CD4-positive, CD25-positive, alpha-beta regulatory T cell (primary cell): ENCODE measurements at regions not wholly inside any gene's neighbourhood (a gene's known extent, or its start where the extent isn't known, plus 50 kb on each side); places are given as distances from the start of the nearest gene placed in this dataset.

Source experiments
- ATAC-seq, 2 donors: fragments of 150-1000 bp; cut with Tn5 transposase; one replicate each; pipeline ENCODE4 v1.10.0; 2021; ENCODE audit warnings: low read depth in 2 of 2, moderate number of reproducible peaks in 2 of 2, moderate library complexity in 1 of 2
- DNase-seq, 3 donors: peaks; one replicate each; pipeline versions ENCODE4 v3.0.0 to v3.0.0-alpha.2; 2012 to 2022; ENCODE audit warnings: mixed read lengths in 1 of 3
- H3K27ac ChIP-seq: one replicate; pipeline ENCODE4 v1.7.0; 2013; ENCODE audit warnings: mild to moderate bottlenecking, low read length; ENCODE audit not compliant: insufficient read depth, poor library complexity, severe bottlenecking
- H3K27me3 ChIP-seq: one replicate; pipeline ENCODE4 v1.7.0; 2013; ENCODE audit warnings: low read length; ENCODE audit not compliant: control insufficient read depth, insufficient read depth
- H3K36me3 ChIP-seq: one replicate; pipeline ENCODE4 v1.7.0; 2013; ENCODE audit warnings: mild to moderate bottlenecking, low read length, moderate library complexity; ENCODE audit not compliant: control insufficient read depth, insufficient read depth
- H3K4me1 ChIP-seq: 2 replicates; pipeline ENCODE4 v1.7.0; 2013; ENCODE audit warnings: mild to moderate bottlenecking, low read length; ENCODE audit not compliant: insufficient read depth, control insufficient read depth, poor library complexity, severe bottlenecking
- H3K4me3 ChIP-seq: one replicate; pipeline ENCODE4 v1.7.0; 2013; ENCODE audit warnings: low read depth, mild to moderate bottlenecking, low read length, moderate library complexity
- H3K9me3 ChIP-seq, 2 experiments: 1 replicate in 1 of 2; 2 replicates in 1 of 2; pipeline ENCODE4 v1.7.0; 2013; ENCODE audit warnings: low read length in 2 of 2, mild to moderate bottlenecking in 1 of 2, moderate library complexity in 1 of 2; ENCODE audit not compliant: control insufficient read depth in 2 of 2
- H3K27ac Mint-ChIP-seq, 3 donors: one replicate each; pipeline ENCODE4 v1.8.0; 2020 to 2022; ENCODE audit warnings: mild to moderate bottlenecking in 3 of 3, mixed read lengths in 3 of 3, moderate library complexity in 2 of 3
- H3K27me3 Mint-ChIP-seq: one replicate; pipeline ENCODE4 v1.8.0; 2022; ENCODE audit warnings: mild to moderate bottlenecking, mixed read lengths
- H3K36me3 Mint-ChIP-seq: one replicate; pipeline ENCODE4 v1.8.0; 2020; ENCODE audit warnings: mixed read lengths
- H3K4me1 Mint-ChIP-seq, 4 donors: one replicate each; pipeline ENCODE4 v1.8.0; 2020 to 2022; ENCODE audit warnings: mixed read lengths in 4 of 4, mild to moderate bottlenecking in 1 of 4
- H3K4me3 Mint-ChIP-seq, 4 donors: one replicate each; pipeline ENCODE4 v1.8.0; 2020 to 2022; ENCODE audit warnings: mild to moderate bottlenecking in 4 of 4, mixed read lengths in 4 of 4, moderate library complexity in 3 of 4
- H3K9me3 Mint-ChIP-seq, 7 donors: one replicate each; pipeline ENCODE4 v1.8.0; 2020 to 2022; ENCODE audit warnings: mixed read lengths in 7 of 7, mild to moderate bottlenecking in 3 of 7, moderate library complexity in 2 of 7

DNA sequence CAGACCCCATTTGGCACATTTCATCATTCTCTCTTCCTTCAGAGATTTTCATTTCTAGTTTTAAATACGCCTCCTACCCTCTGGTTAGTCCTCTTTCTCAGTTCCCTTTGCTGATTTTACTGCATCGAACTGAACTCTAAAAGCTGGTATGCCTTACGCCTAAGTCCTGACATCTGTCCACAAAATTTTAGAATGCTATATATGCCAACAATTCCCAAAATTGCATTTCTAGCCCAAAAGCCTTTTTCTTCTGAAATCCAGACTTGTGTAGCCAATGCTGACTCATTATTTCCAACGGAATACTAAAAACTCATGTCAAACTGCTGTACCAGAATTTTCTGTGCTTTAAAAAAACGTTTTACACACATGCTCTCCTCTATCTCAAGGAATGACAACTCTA lies 1124.4 kb upstream of the TENM4 start:
- H3K27me3 Mint-ChIP-seq = no peaks in the 10 kb centered on the region
- H3K36me3 Mint-ChIP-seq = no peaks in the 10 kb centered on the region
- no peak for DNase-seq
- H3K27ac ChIP-seq = no peak overlapping the region
- no peaks in the 10 kb centered on the region for H3K9me3 ChIP-seq
- H3K4me3 ChIP-seq = no peak overlapping the region
- H3K9me3 Mint-ChIP-seq = peaks cover 0 to 18% (median 2%) of the 10 kb centered on the region in 7 donors
- H3K27me3 ChIP-seq = no peaks in the 10 kb centered on the region
- no peaks in the 10 kb centered on the region for H3K4me1 Mint-ChIP-seq
- no peaks in the 10 kb centered on the region for H3K4me1 ChIP-seq
- no peaks in the 10 kb centered on the region for H3K36me3 ChIP-seq
- ATAC-seq = no peak
- H3K27ac Mint-ChIP-seq = no peak overlapping the region
- H3K4me3 Mint-ChIP-seq = no peak overlapping the region

DNA sequence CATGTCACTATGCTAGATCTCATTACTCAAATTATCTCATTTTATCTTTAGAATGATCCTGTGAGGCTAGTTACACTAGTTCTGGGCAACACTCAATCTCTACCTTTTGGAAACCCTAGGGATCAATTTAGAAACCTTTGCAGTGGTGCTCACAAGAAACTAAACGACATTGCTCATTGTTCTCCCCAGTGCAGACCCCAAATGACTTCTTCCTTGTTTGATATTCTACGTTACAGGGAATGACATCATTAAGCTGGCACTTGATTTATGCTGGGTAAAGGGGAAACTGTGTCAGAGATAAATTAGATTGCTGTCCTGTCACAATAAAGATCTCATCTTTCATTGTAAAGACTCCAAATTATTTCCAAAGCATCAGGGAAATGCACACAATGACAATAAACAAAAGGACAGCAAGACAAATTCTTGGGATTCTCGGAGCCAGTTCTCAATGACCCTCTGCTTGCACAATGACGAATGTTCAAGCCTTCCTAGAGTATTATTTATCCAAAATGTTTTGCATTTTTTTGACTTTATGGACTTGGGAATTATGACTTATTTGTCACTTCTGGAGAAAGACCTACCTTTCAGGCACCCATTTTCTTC lies 1121.8 kb upstream of the TENM4 start:
- peaks cover 0 to 20% (median 0%) of the 10 kb centered on the region in 7 donors for H3K9me3 Mint-ChIP-seq
- DNase-seq (no peak), ATAC-seq (no peak)
- H3K27me3 Mint-ChIP-seq = no peaks in the 10 kb centered on the region
- no peaks in the 10 kb centered on the region for H3K36me3 Mint-ChIP-seq
- no peaks in the 10 kb centered on the region for H3K9me3 ChIP-seq
- H3K36me3 ChIP-seq = no peaks in the 10 kb centered on the region
- no peaks in the 10 kb centered on the region for H3K4me1 ChIP-seq
- no peaks in the 10 kb centered on the region for H3K27me3 ChIP-seq
- no peak overlapping the region for H3K4me3 Mint-ChIP-seq
- no peak overlapping the region for H3K27ac Mint-ChIP-seq
- no peak overlapping the region for H3K4me3 ChIP-seq
- H3K27ac ChIP-seq = no peak overlapping the region
- H3K4me1 Mint-ChIP-seq = no peaks in the 10 kb centered on the region

DNA sequence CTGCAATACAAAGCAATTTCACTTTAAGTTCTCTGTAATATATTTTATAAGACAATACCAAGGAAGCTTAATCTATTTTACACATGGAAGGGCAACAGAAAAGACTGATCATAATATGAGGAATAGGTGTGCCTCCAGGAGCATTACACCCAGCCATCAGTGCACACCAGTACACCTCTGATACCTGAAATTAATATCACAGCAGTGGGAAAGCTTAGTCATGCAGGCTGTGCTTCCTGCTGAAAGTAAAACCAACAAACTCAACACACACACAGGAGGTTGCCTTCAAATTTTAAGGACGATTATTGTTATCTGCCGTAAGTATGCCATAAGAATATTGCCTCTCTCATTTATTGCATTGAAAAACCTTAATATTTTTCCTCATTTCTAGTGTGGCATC lies 1119.1 kb upstream of the TENM4 start:
- Histone ChIP-seq H3K27me3 (no peaks in the 10 kb centered on the region), H3K4me3 (no peak overlapping the region), H3K9me3 (no peaks in the 10 kb centered on the region), H3K27ac (no peak overlapping the region), H3K36me3 (no peaks in the 10 kb centered on the region), H3K4me1 (no peaks in the 10 kb centered on the region)
- H3K27ac Mint-ChIP-seq = no peak overlapping the region
- no peak for ATAC-seq
- H3K9me3 Mint-ChIP-seq = peaks cover 0 to 29% (median 3%) of the 10 kb centered on the region in 7 donors
- H3K4me3 Mint-ChIP-seq = no peak overlapping the region
- H3K36me3 Mint-ChIP-seq = no peaks in the 10 kb centered on the region
- DNase-seq = no peak
- no peaks in the 10 kb centered on the region for H3K27me3 Mint-ChIP-seq
- no peaks in the 10 kb centered on the region for H3K4me1 Mint-ChIP-seq

DNA sequence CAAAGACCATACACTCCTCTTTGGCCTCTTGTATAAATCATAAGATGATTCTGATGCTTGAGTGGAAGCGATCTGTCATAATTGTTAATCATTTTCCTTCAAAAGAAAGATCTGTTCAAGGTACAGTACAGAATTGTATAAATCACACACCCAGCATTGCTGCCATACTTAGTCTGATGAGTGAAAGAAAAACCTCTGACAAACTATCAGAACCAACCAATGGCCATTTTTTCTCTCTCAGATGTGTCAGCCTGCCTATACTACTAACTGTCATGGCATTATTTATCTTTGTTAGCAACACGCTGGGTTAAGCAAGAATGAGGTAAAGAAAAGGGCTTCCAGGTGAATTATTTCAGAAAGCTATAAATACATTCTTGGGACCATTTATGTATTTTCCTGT lies 1112.7 kb upstream of the TENM4 start:
- Histone ChIP-seq H3K4me1 (no peaks in the 10 kb centered on the region), H3K4me3 (no peak overlapping the region), H3K27ac (no peak overlapping the region), H3K9me3 (no peaks in the 10 kb centered on the region), H3K36me3 (no peaks in the 10 kb centered on the region), H3K27me3 (no peaks in the 10 kb centered on the region)
- no peak for DNase-seq
- no peak overlapping the region for H3K4me3 Mint-ChIP-seq
- H3K27me3 Mint-ChIP-seq = no peaks in the 10 kb centered on the region
- peaks cover 3 to 30% (median 9%) of the 10 kb centered on the region in 7 donors for H3K9me3 Mint-ChIP-seq
- no peaks in the 10 kb centered on the region for H3K4me1 Mint-ChIP-seq
- no peak overlapping the region for H3K27ac Mint-ChIP-seq
- no peaks in the 10 kb centered on the region for H3K36me3 Mint-ChIP-seq
- ATAC-seq = no peak

DNA sequence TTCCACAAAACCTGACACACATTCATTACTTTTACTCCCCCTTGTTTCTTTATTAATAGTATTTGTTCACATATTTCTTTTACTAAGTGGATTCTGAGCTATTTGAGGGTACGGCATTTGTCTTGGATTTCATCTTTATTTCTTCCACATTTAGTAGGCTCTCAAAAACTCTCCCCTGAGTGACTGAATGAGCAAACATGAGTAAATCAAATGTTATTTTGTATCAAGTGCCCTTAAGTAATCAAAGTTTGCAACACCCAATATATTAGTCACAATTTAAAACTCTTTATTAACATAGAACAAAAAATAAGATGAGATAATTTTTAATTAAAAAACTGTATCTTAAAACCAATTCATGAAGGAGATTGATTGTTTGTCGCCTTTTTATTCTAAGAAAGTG lies 1101.9 kb upstream of the TENM4 start:
- H3K4me3 ChIP-seq = no peak overlapping the region
- no peak overlapping the region for H3K4me3 Mint-ChIP-seq
- H3K36me3 Mint-ChIP-seq = no peaks in the 10 kb centered on the region
- H3K4me1 Mint-ChIP-seq = no peaks in the 10 kb centered on the region
- peaks cover 1 to 20% (median 5%) of the 10 kb centered on the region in 7 donors for H3K9me3 Mint-ChIP-seq
- H3K4me1 ChIP-seq = no peaks in the 10 kb centered on the region
- H3K27me3 ChIP-seq = no peaks in the 10 kb centered on the region
- no peak overlapping the region for H3K27ac Mint-ChIP-seq
- H3K27me3 Mint-ChIP-seq = no peaks in the 10 kb centered on the region
- ATAC-seq = no peak
- H3K9me3 ChIP-seq = peaks cover 0 to 6% of the 10 kb centered on the region in 2 experiments
- DNase-seq = no peak
- H3K27ac ChIP-seq = no peak overlapping the region
- H3K36me3 ChIP-seq = no peaks in the 10 kb centered on the region

DNA sequence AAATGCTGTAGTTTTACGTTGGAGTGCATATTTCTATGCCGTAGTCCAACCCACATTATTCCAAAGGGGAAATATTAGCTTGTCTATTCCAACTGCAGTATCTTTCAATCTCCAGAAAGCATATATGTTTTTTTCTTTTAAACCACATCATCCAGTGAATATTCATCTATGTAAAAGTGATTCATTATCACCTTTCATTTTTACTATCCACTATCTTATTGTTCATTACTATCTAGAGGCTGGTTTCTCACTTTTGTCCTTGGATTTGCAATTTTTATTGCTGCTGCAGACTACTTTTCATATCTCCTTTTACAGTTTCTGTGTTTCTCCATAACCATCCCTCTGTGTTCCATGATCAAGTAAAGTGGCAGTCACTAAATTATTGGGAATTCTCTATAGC lies 1097.2 kb upstream of the TENM4 start:
- Histone ChIP-seq H3K9me3 (peaks cover 0 to 10% of the 10 kb centered on the region in 2 experiments), H3K36me3 (no peaks in the 10 kb centered on the region), H3K4me3 (no peak overlapping the region), H3K4me1 (no peaks in the 10 kb centered on the region), H3K27me3 (no peaks in the 10 kb centered on the region), H3K27ac (no peak overlapping the region)
- DNase-seq (no peak), ATAC-seq (no peak)
- Mint-ChIP-seq H3K4me1 (no peaks in the 10 kb centered on the region), H3K4me3 (no peak overlapping the region), H3K9me3 (peaks cover 0 to 32% (median 9%) of the 10 kb centered on the region in 7 donors), H3K27me3 (no peaks in the 10 kb centered on the region), H3K36me3 (no peaks in the 10 kb centered on the region), H3K27ac (no peak overlapping the region)

DNA sequence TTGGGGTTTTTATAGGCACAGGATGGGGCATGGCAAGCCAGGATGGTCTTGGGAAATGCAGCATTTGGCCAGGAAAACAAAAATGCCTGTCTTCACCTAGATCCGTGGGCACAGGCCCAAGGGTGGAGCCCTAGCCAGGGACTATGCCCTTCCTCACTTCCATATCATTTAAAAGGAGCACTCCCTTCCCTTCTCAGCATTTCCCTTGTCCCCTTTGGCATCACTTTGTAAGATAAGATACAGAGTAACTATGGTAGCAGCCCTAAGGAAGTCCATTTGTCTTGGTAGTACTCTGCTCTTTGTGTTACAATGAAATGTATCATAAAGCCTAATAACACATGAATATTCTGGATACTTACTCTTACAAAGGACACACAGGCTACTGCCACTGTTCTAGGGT lies 1092.6 kb upstream of the TENM4 start:
- Mint-ChIP-seq H3K4me3 (no peak overlapping the region), H3K9me3 (peaks cover 0 to 37% (median 6%) of the 10 kb centered on the region in 7 donors), H3K4me1 (no peaks in the 10 kb centered on the region), H3K36me3 (no peaks in the 10 kb centered on the region), H3K27ac (no peak overlapping the region), H3K27me3 (no peaks in the 10 kb centered on the region)
- Histone ChIP-seq H3K27ac (no peak overlapping the region), H3K9me3 (peaks cover 0 to 10% of the 10 kb centered on the region in 2 experiments), H3K4me1 (no peaks in the 10 kb centered on the region), H3K36me3 (no peaks in the 10 kb centered on the region), H3K27me3 (no peaks in the 10 kb centered on the region), H3K4me3 (no peak overlapping the region)
- DNase-seq (no peak), ATAC-seq (no peak)

DNA sequence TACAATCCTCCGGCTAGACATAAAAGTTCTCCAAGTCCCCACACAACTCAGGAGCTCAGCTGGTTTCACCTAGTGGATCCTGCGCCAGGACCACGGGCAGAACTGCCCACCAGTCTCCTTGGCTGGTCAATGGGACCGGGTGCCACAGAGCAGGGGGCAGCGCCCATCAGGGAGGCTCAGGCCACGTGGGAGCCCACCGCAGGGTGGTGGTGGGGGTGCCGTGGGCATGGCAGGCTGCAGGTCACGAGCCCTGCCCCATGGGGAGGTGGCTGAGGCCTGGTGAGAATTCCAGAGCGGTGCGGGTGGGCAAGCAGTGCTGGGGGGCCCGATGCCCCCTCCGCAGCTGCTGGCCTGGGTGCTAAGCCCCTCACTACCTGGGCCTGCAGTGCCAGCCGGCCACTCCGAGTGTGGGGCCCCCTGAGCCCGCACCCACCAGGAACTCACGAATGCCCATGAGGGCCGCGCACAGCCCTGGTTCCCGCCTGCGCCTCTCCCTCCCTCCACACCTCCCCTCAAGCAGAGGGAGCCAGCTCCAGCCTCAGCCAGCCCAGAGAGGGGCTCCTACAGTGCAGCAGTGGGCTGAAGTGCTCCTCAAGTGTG lies 1091.9 kb upstream of the TENM4 start:
- no peak overlapping the region for H3K27ac Mint-ChIP-seq
- H3K36me3 Mint-ChIP-seq = no peaks in the 10 kb centered on the region
- H3K36me3 ChIP-seq = no peaks in the 10 kb centered on the region
- H3K4me1 ChIP-seq = no peaks in the 10 kb centered on the region
- no peaks in the 10 kb centered on the region for H3K27me3 Mint-ChIP-seq
- H3K4me3 ChIP-seq = no peak overlapping the region
- no peak for DNase-seq
- ATAC-seq = no peak
- no peaks in the 10 kb centered on the region for H3K27me3 ChIP-seq
- H3K4me3 Mint-ChIP-seq = no peak overlapping the region
- H3K9me3 ChIP-seq = peaks cover 0 to 10% of the 10 kb centered on the region in 2 experiments
- H3K27ac ChIP-seq = no peak overlapping the region
- H3K4me1 Mint-ChIP-seq = no peaks in the 10 kb centered on the region
- H3K9me3 Mint-ChIP-seq = peaks cover 0 to 30% (median 6%) of the 10 kb centered on the region in 7 donors
